G401.6 (cell line): ENCODE measurements at regions not wholly inside any gene's neighbourhood (a gene's known extent, or its start where the extent isn't known, plus 50 kb on each side); places are given as distances from the start of the nearest gene placed in this dataset.
"Not testable (repeated sequence)": the region's sequence is repeated elsewhere in the genome, so short reads cannot be mapped to it uniquely, and the experiment has no call there.

Source experiments
- FAIRE-seq: peaks from 2 replicates; lab custom pipeline; 2012; peaks lifted over from hg19 to GRCh38; lab: Jason Lieb, UNC

- FAIRE-seq, result no peak
These were observed 824.2 kb downstream of the PLCL1 start for GRCh38 chr2:198628596-198628995.

GRCh38 chr2:198622986-198623730 lies 818.8 kb downstream of the PLCL1 start:
- no peak for FAIRE-seq

GRCh38 chr2:198615972-198616371 lies 811.6 kb downstream of the PLCL1 start:
- no peak for FAIRE-seq

- FAIRE-seq, result no peak
These were observed 806.8 kb downstream of the PLCL1 start for GRCh38 chr2:198611201-198611600.

GRCh38 chr2:198604599-198604998 lies 800.2 kb downstream of the PLCL1 start:
- FAIRE-seq, result no peak

GRCh38 chr2:198602986-198603385 lies 798.6 kb downstream of the PLCL1 start:
- not testable (repeated sequence) for FAIRE-seq

GRCh38 chr2:198597648-198598047 lies 793.3 kb downstream of the PLCL1 start:
- no peak for FAIRE-seq

- no peak for FAIRE-seq
These were observed 792.6 kb downstream of the PLCL1 start for GRCh38 chr2:198596985-198597384.

GRCh38 chr2:198595721-198596120 lies 791.3 kb downstream of the PLCL1 start:
- no peak for FAIRE-seq

GRCh38 chr2:198591586-198591985 lies 787.2 kb downstream of the PLCL1 start:
- no peak for FAIRE-seq

- FAIRE-seq, result no peak
These were observed 783.3 kb downstream of the PLCL1 start for GRCh38 chr2:198587741-198588140.

GRCh38 chr2:198587240-198587639 lies 782.8 kb downstream of the PLCL1 start:
- FAIRE-seq, result no peak

- FAIRE-seq, result no peak
These were observed 767.0 kb downstream of the PLCL1 start for GRCh38 chr2:198571393-198571792.

- FAIRE-seq, result no peak
These were observed 753.8 kb downstream of the PLCL1 start for GRCh38 chr2:198558176-198558575.

GRCh38 chr2:198546122-198546521 lies 741.7 kb downstream of the PLCL1 start:
- no peak for FAIRE-seq

GRCh38 chr2:198545411-198545810 lies 741.0 kb downstream of the PLCL1 start:
- FAIRE-seq, result no peak

- FAIRE-seq, result no peak
These were observed 740.1 kb downstream of the PLCL1 start for GRCh38 chr2:198544461-198544860.

- no peak for FAIRE-seq
These were observed 730.4 kb downstream of the PLCL1 start for GRCh38 chr2:198534756-198535155.

- no peak for FAIRE-seq
These were observed 721.0 kb downstream of the PLCL1 start for GRCh38 chr2:198525211-198525969.

GRCh38 chr2:198523710-198524109 lies 719.3 kb downstream of the PLCL1 start:
- FAIRE-seq, result no peak

GRCh38 chr2:198518935-198519334 lies 714.5 kb downstream of the PLCL1 start:
- no peak for FAIRE-seq

- FAIRE-seq, result no peak
These were observed 713.6 kb downstream of the PLCL1 start for GRCh38 chr2:198517976-198518375.

GRCh38 chr2:198508610-198509009 lies 704.2 kb downstream of the PLCL1 start:
- FAIRE-seq, result not testable (repeated sequence)

- no peak for FAIRE-seq
These were observed 695.1 kb downstream of the PLCL1 start for GRCh38 chr2:198499539-198499938.
